Fibroblast of lung (primary cell): ENCODE measurements at regions not wholly inside any gene's neighbourhood (a gene's known extent, or its start where the extent isn't known, plus 50 kb on each side); places are given as distances from the start of the nearest gene placed in this dataset.

Experiments
- CTCF ChIP-seq, 2 donors: IDR thresholded peaks in 1 of 2; conservative IDR thresholded peaks in 1 of 2; 1 replicate in 1 of 2; 2 replicates in 1 of 2; pipeline ENCODE4 v1.5.1; 2011 to 2012; ENCODE audit warnings: low read length in 2 of 2, control low read depth in 1 of 2, inconsistent platforms in 1 of 2, low read depth in 1 of 2, mild to moderate bottlenecking in 1 of 2
- EZH2 ChIP-seq: IDR thresholded peaks from 2 replicates; pipeline ENCODE4 v1.5.1; 2012; ENCODE audit warnings: low read length, control low read depth, mild to moderate bottlenecking; ENCODE audit errors: missing control alignments

- TF ChIP-seq CTCF (conservative IDR thresholded peaks at IDR 0.05 in 1 of 2, IDR thresholded peaks at IDR 0.05 in 1 of 2; ENCODE audit: low read depth in 1 of 2, low read length in 2 of 2) (no peak), EZH2 (no peak)
These were observed 601.7 kb upstream of the GJE1 start for GRCh38 chr6:141531040-141531439.
